BLaER1 (cell line): ENCODE measurements at regions not wholly inside any gene's neighbourhood (a gene's known extent, or its start where the extent isn't known, plus 50 kb on each side); places are given as distances from the start of the nearest gene placed in this dataset.
"Not testable (repeated sequence)": the region's sequence is repeated elsewhere in the genome, so short reads cannot be mapped to it uniquely, and the experiment has no call there.

Source experiments
- H3K27ac ChIP-seq: shearing (Covaris generic); formaldehyde crosslinking; 2 replicates; pipeline ENCODE4 v1.8.1; 2022
- H3K27me3 ChIP-seq: shearing (Covaris generic); formaldehyde crosslinking; 2 replicates; pipeline ENCODE4 v1.8.1; 2022
- H3K36me3 ChIP-seq: shearing (Covaris generic); formaldehyde crosslinking; 2 replicates; pipeline ENCODE4 v1.8.1; 2022
- H3K4me1 ChIP-seq: shearing (Covaris generic); formaldehyde crosslinking; 2 replicates; pipeline ENCODE4 v1.8.1; 2022
- H3K4me2 ChIP-seq: shearing (Covaris generic); formaldehyde crosslinking; 2 replicates; pipeline ENCODE4 v1.8.1; 2022
- H3K4me3 ChIP-seq: shearing (Covaris generic); formaldehyde crosslinking; 2 replicates; pipeline ENCODE4 v1.8.1; 2022
- H3K9ac ChIP-seq: shearing (Covaris generic); formaldehyde crosslinking; 2 replicates; pipeline ENCODE4 v1.8.1; 2022
- H3K9me3 ChIP-seq: shearing (Covaris generic); formaldehyde crosslinking; 2 replicates; pipeline ENCODE4 v1.8.1; 2022
- H4K20me1 ChIP-seq: shearing (Covaris generic); formaldehyde crosslinking; 2 replicates; pipeline ENCODE4 v1.8.1; 2022
- Cebpa-rat ChIP-seq: shearing (Covaris generic); IDR thresholded peaks from 2 replicates; pipeline ENCODE4 v1.8.1; 2022

DNA sequence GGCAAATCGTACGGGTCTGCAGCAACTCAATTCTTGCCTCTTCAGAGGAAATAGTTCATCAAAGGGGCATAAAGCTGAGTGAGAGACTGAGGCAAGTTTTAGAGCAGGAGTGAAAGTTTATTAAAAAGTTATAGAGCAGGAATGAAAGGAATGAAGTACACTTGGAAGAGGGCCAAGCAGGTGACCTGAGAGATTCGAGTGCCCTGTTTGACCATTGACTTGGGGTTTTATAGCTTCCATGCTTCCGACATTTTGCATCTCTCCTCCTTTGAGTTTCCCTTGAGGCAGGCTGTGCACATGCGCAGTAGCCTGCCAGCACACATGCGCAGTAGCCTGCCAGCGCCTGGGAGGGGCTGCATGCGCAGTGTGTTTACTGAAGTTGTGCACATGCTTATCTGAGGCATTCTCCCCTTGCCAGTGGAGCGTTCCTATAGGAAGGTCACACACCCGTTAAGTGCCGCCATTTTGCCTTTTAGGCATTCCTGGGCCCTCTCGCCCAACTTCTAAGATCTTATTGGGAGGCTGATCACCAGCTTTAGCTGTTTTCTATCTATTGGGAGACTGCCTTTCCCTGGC, 265.5 kb upstream of the MGAT5 start:
- H4K20me1 ChIP-seq = no peaks in the 10 kb centered on the region
- H3K27me3 ChIP-seq = no peaks in the 10 kb centered on the region
- H3K4me2 ChIP-seq = no peak overlapping the region
- no peaks in the 10 kb centered on the region for H3K36me3 ChIP-seq
- H3K4me1 ChIP-seq = no peaks in the 10 kb centered on the region
- no peaks in the 10 kb centered on the region; the same call in 1 of the 2 replicates for H3K9me3 ChIP-seq
- H3K27ac ChIP-seq = no peak overlapping the region
- no peak overlapping the region for H3K9ac ChIP-seq
- TF ChIP-seq Cebpa-rat = no peak
- no peak overlapping the region for H3K4me3 ChIP-seq

DNA sequence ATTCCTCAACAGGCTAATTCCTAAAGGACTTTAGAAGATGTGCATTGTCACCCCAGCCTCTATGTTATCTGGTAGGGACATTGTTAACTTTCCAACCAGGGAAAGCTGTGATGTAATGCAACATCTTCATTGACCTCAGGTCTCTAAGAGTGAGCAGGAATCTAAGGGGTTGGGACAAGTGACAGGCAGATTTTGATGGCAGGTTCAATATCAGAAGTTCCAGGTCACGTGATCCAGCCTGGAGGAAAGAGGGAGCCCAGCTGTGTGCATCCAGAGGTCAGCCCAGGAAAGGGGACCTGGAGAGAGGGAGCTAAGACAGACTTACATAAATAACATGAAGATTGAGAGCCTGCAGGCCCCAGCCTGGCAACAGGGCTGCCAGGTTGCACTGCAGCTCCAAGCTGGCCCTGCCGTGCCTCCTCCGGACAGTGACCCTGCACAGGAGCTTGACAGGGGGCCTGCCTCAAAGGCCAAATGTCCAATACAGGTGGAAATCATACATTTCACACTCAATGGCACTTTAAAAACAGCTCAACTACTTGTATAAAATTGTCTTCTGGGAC, 262.2 kb upstream of the MGAT5 start:
- no peak for TF ChIP-seq Cebpa-rat
- no peaks in the 10 kb centered on the region for H3K36me3 ChIP-seq
- H4K20me1 ChIP-seq = no peaks in the 10 kb centered on the region
- no peak overlapping the region for H3K27ac ChIP-seq
- H3K4me3 ChIP-seq = no peak overlapping the region
- H3K9me3 ChIP-seq = no peaks in the 10 kb centered on the region; the same call in 1 of the 2 replicates
- H3K27me3 ChIP-seq = no peaks in the 10 kb centered on the region
- H3K4me1 ChIP-seq = no peaks in the 10 kb centered on the region
- no peak overlapping the region for H3K4me2 ChIP-seq
- no peak overlapping the region for H3K9ac ChIP-seq

DNA sequence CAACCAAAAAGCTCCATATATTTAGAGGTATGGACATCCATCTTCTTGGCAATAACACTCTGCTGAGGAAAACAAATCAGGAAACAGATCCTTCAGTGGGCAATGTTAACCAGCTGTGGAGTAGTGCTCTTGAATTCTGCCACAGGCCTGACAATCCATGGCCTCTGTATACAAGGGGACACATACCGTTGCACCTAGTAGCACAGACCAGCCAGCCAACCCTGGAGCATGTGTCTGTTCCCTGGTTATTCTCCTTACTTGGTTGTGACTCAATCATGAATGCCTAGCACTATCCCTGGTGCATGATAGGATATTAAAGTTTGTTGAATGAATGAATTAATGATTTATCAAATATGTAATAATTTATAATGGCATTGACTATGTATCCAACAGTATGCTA, 261.4 kb upstream of the MGAT5 start:
- Histone ChIP-seq H3K27ac (no peak overlapping the region), H3K4me3 (no peak overlapping the region), H3K9ac (no peak overlapping the region), H3K27me3 (no peaks in the 10 kb centered on the region), H3K9me3 (no peaks in the 10 kb centered on the region; the same call in 1 of the 2 replicates), H4K20me1 (no peaks in the 10 kb centered on the region), H3K4me2 (no peak overlapping the region), H3K36me3 (no peaks in the 10 kb centered on the region), H3K4me1 (no peaks in the 10 kb centered on the region)
- TF ChIP-seq Cebpa-rat = no peak

DNA sequence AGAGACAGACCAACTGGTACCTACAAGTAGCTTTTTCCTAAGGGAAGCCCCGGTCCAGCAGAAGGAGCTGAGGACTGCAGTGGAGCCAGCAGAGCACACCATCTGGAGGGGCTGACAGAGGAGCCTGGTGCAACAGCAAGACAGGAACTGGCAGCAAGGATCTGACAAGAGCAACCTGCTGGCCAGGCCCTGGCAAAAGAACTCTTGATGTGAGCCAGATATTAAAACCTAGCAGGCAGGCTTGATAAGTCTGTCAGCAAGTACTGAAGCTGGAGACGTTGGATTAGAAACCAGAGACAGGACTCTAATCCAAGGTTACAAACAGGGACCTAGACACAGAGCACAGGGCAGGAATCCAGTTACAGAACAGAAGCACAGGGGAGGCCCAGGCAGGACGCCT, 260.7 kb upstream of the MGAT5 start:
- Histone ChIP-seq H3K27me3 (no peaks in the 10 kb centered on the region), H3K4me3 (no peak overlapping the region), H4K20me1 (no peaks in the 10 kb centered on the region), H3K9ac (no peak overlapping the region), H3K4me2 (no peak overlapping the region), H3K4me1 (no peaks in the 10 kb centered on the region), H3K27ac (no peak overlapping the region), H3K9me3 (no peaks in the 10 kb centered on the region; the same call in 1 of the 2 replicates), H3K36me3 (no peaks in the 10 kb centered on the region)
- no peak for TF ChIP-seq Cebpa-rat

DNA sequence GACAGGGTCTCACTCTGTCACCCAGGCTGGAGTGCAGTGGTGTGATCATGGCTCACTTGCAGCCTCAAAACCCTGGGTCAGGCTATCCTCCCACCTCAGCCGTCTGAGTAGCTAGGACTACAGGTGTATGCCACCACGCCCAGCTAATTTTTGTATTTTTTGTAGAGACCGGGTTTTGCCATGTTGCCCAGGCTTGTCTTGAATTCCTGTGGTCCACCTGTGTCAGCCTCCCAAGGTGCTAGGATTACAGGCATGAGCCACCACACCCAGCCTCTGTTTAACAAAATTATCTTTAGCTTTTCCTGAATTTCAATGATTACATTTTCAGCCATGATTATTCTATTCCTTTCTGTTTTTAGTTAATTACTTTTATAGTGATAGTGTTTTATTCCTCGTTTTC, 255.1 kb upstream of the MGAT5 start:
- H3K27me3 ChIP-seq, H4K20me1 ChIP-seq, H3K36me3 ChIP-seq, H3K27ac ChIP-seq, H3K4me2 ChIP-seq, H3K4me3 ChIP-seq, H3K9ac ChIP-seq, H3K9me3 ChIP-seq, H3K4me1 ChIP-seq: not testable (repeated sequence)

DNA sequence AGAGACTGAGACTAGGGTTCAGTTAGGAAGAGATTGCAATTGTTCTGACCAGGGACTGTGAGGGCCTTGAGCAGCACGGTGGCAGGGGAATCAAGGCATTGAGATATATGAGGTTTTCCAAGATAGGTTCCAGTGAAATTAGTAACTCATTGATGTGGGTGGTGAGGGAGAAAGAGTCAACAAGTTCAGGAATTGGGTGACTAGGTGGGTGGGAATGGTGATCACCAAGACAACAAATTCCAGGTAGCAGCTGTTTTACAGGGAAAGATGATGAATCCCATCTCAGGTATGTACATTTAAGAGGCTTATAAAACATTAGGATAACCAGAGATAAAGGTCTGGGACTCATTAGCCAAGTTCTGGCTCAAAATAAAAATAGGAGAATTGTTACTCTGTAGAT, 251.5 kb upstream of the MGAT5 start:
- no peak for TF ChIP-seq Cebpa-rat
- no peaks in the 10 kb centered on the region for H3K9me3 ChIP-seq
- no peak overlapping the region for H3K4me3 ChIP-seq
- H3K27me3 ChIP-seq = no peaks in the 10 kb centered on the region
- H3K4me2 ChIP-seq = no peak overlapping the region
- no peaks in the 10 kb centered on the region for H3K36me3 ChIP-seq
- H3K27ac ChIP-seq = no peak overlapping the region
- H4K20me1 ChIP-seq = no peaks in the 10 kb centered on the region
- H3K9ac ChIP-seq = no peak overlapping the region
- no peaks in the 10 kb centered on the region for H3K4me1 ChIP-seq

DNA sequence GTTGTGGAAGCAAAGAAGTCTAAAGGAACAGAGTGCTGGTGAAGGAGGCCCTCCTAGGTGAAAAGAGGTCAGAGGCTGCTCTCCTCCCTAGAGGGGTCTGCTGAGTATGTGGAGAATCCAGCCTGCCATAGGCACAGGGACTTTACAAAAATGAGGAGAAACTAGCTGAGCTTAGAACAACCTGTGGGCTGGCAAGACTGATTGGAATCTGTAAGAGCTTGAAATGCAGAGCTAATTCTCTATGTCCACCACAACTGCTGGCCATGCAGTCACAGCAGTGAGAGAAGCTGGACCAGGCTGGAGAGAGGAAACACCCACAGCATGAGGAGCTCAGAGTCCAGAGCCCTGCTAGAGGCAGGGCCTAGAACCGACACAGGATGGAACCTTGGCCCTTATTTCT, 251.0 kb upstream of the MGAT5 start:
- no peaks in the 10 kb centered on the region for H4K20me1 ChIP-seq
- H3K4me3 ChIP-seq = no peak overlapping the region
- H3K9me3 ChIP-seq = no peaks in the 10 kb centered on the region
- no peak for TF ChIP-seq Cebpa-rat
- H3K27ac ChIP-seq = no peak overlapping the region
- H3K36me3 ChIP-seq = no peaks in the 10 kb centered on the region
- no peaks in the 10 kb centered on the region for H3K27me3 ChIP-seq
- no peak overlapping the region for H3K9ac ChIP-seq
- H3K4me1 ChIP-seq = no peaks in the 10 kb centered on the region
- no peak overlapping the region for H3K4me2 ChIP-seq

DNA sequence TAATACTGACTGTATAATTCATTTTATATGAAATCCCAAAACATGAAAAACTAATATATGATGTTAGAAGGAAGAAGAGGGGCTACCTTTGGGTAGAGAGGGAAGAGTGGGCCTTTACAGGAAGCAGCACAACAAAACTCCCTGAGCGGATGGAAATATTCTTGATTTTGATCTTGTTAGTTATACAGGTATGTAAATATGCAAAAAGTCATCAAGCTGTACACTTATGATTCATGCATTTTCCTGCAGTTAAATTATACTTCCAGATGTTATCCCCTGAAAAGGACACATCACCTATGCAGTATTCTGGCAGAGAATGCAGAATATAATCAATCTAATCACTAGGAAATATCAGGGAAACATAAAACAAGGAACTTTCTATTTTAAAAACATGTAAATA, 249.4 kb upstream of the MGAT5 start:
- H3K4me3 ChIP-seq = no peak overlapping the region
- H3K27ac ChIP-seq = no peak overlapping the region
- H4K20me1 ChIP-seq = no peaks in the 10 kb centered on the region
- no peaks in the 10 kb centered on the region for H3K4me1 ChIP-seq
- no peak for TF ChIP-seq Cebpa-rat
- H3K27me3 ChIP-seq = no peaks in the 10 kb centered on the region
- H3K36me3 ChIP-seq = no peaks in the 10 kb centered on the region
- no peaks in the 10 kb centered on the region for H3K9me3 ChIP-seq
- H3K4me2 ChIP-seq = no peak overlapping the region
- H3K9ac ChIP-seq = no peak overlapping the region

DNA sequence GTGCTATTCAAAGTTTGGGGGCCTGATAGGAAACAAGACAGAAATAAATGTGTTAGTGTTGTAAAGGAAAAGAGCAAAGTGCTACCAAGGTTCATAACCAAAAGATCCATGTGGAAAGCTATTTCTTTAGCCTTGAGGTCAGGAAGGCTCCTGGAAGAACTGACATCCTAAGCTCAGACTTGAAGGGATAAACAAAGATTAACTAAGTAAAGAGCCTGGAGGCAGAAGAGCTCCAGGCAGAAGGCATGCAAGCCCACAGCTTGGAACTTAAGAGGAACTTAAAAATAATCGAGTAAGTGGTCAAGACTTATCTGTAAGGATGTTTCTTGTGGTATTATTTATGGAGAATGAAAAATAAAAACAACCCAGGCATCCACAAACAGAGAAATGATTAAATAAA, 245.0 kb upstream of the MGAT5 start:
- Histone ChIP-seq H3K9ac (no peak overlapping the region), H4K20me1 (no peaks in the 10 kb centered on the region), H3K27ac (no peak overlapping the region), H3K4me3 (no peak overlapping the region), H3K36me3 (no peaks in the 10 kb centered on the region), H3K4me2 (no peak overlapping the region), H3K4me1 (no peaks in the 10 kb centered on the region), H3K9me3 (no peaks in the 10 kb centered on the region), H3K27me3 (no peaks in the 10 kb centered on the region)
- TF ChIP-seq Cebpa-rat = no peak

DNA sequence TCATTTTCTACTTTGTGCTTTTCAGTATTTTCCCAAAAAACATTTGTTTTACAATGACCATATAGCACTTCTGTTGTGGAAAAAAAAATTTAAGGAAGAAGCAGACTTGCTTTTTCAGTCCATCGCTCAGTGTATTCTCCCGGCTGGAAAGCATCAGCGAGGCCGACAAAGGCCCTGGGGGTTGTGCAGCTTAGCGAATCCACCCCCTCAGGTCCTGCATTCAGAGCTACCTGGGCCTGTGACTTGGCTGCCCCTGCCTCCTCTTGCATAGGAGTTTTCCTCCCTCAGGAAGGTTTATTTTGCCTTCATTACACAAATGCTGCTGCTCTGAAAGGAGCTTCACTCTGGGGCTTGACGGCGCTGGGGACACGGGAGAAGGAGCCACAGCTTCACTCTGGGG, 244.4 kb upstream of the MGAT5 start:
- H3K27me3 ChIP-seq = no peaks in the 10 kb centered on the region
- no peak overlapping the region for H3K4me2 ChIP-seq
- no peaks in the 10 kb centered on the region for H3K36me3 ChIP-seq
- H3K9me3 ChIP-seq = no peaks in the 10 kb centered on the region
- H4K20me1 ChIP-seq = no peaks in the 10 kb centered on the region
- H3K27ac ChIP-seq = no peak overlapping the region
- no peak overlapping the region for H3K9ac ChIP-seq
- no peak overlapping the region for H3K4me3 ChIP-seq
- H3K4me1 ChIP-seq = no peaks in the 10 kb centered on the region
- TF ChIP-seq Cebpa-rat = no peak

DNA sequence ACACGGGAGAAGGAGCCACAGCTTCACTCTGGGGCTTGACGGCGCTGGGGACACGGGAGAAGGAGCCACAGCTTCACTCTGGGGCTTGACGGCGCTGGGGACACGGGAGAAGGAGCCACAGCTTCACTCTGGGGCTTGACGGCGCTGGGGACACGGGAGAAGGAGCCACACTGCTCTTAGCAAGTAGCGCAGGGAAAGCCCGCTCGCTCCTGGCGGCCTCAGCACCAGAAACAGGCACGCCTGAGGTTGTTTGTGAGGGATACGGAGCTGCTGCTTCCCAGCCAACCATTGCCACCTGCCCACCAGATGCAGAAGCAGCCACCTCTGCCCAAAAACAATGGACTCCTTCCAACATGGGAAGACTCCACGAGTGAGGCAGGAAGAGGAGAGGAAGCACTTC, 244.0 kb upstream of the MGAT5 start:
- not testable (repeated sequence) for H3K9me3 ChIP-seq, H3K4me3 ChIP-seq, H3K9ac ChIP-seq, H3K27me3 ChIP-seq, H3K4me2 ChIP-seq, H4K20me1 ChIP-seq, H3K4me1 ChIP-seq, H3K36me3 ChIP-seq, H3K27ac ChIP-seq
